ENCODE measurements at regions not wholly inside any gene's neighbourhood (a gene's known extent, or its start where the extent isn't known, plus 50 kb on each side); places are given as distances from the start of the nearest gene placed in this dataset.

DNA sequence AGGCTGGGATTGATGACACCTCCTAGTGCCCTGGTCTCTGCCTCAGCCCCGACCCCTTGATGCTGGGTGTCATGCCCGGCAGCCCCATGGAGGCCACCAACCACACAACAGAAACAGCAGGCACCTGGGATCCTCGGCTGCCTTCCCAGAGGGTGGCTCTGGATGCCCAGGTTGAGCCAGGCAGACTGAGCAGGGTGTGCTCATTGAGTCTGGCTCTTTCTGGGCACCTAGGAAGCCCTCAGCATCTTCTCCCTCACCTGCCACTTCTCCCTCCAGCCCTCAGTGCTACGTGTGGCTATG, 484.5 kb upstream of the MGMT start:
- Mint-ChIP-seq H3K4me1 (no peaks in the 10 kb centered on the region), H3K36me3 (ENCODE audit: low read depth) (no peaks in the 10 kb centered on the region), H3K4me3 (no peak overlapping the region), H3K27me3 (no peaks in the 10 kb centered on the region), H3K27ac (no peak overlapping the region), H3K9me3 (no peaks in the 10 kb centered on the region)
- DNase-seq (no peak), ATAC-seq (ENCODE audit: low read depth) (no peak)
- intact Hi-C loops (cut with micrococcal nuclease): no loop called here
- POLR2A ChIA-PET: no interaction called here
- TF ChIP-seq, protein P1, sequence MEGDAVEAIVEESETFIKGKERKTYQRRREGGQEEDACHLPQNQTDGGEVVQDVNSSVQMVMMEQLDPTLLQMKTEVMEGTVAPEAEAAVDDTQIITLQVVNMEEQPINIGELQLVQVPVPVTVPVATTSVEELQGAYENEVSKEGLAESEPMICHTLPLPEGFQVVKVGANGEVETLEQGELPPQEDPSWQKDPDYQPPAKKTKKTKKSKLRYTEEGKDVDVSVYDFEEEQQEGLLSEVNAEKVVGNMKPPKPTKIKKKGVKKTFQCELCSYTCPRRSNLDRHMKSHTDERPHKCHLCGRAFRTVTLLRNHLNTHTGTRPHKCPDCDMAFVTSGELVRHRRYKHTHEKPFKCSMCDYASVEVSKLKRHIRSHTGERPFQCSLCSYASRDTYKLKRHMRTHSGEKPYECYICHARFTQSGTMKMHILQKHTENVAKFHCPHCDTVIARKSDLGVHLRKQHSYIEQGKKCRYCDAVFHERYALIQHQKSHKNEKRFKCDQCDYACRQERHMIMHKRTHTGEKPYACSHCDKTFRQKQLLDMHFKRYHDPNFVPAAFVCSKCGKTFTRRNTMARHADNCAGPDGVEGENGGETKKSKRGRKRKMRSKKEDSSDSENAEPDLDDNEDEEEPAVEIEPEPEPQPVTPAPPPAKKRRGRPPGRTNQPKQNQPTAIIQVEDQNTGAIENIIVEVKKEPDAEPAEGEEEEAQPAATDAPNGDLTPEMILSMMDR (IDR thresholded peaks at IDR 0.05): no peak
- CTCF ChIA-PET: no interaction called here

DNA sequence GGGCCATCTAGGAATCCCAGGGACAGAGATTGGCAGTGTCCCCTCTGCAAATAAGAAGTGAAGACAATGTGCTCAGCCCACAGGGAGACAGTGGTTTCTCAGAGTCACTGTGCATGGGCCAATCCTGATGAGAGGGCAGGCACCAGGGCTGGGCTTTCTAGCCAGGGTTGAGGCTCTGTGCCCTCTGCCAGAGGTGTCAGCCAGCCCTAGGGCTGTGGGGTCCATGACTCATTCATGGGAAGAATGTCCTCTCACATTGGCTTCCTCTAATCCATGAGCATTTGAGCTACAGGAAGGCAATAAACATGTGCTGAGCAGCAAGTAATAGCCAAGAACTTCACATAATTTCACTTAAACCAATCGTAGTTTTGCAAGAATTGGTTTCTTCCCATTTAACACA, 482.0 kb upstream of the MGMT start:
- ChIA-PET CTCF (no interaction called here), POLR2A (no interaction called here)
- intact Hi-C loops (cut with micrococcal nuclease): no loop called here
- Mint-ChIP-seq H3K27me3 (no peaks in the 10 kb centered on the region), H3K4me3 (no peak overlapping the region), H3K9me3 (no peaks in the 10 kb centered on the region), H3K27ac (no peak overlapping the region), H3K4me1 (no peaks in the 10 kb centered on the region), H3K36me3 (ENCODE audit: low read depth) (no peaks in the 10 kb centered on the region)
- TF ChIP-seq, protein P1 (IDR thresholded peaks at IDR 0.05): no peak
- no peak for ATAC-seq (ENCODE audit: low read depth)
- DNase-seq: no peak

DNA sequence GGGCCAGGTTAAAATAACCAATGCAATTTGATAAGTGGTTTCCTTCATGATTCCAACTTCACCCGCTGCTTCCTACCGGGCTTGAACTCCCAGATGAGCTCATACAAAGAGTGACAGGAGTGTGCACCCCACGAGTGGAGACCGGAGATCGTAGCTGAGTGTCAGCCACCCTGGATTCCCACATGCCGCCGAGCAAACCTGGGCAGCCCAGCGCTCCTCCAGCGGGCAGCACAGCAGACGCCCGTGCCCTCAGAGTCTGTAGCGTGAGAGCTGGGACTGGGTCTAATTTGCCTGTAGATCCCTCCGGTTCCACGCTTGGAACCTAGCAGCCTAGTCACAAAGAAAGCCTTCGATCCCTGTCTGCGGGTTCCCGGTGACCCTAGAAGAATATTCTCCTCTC, 476.1 kb upstream of the MGMT start:
- DNase-seq (no peak), ATAC-seq (ENCODE audit: low read depth) (no peak)
- TF ChIP-seq, protein P1 (IDR thresholded peaks at IDR 0.05): no peak
- H3K27me3 Mint-ChIP-seq: no peaks in the 10 kb centered on the region
- H3K36me3 Mint-ChIP-seq (ENCODE audit: low read depth): no peaks in the 10 kb centered on the region
- no peak overlapping the region for H3K4me3 Mint-ChIP-seq
- no peak overlapping the region for H3K27ac Mint-ChIP-seq
- H3K9me3 Mint-ChIP-seq: no peaks in the 10 kb centered on the region
- intact Hi-C loops (cut with micrococcal nuclease): no loop called here
- CTCF ChIA-PET: no interaction called here
- no peaks in the 10 kb centered on the region for H3K4me1 Mint-ChIP-seq
- POLR2A ChIA-PET: no interaction called here

DNA sequence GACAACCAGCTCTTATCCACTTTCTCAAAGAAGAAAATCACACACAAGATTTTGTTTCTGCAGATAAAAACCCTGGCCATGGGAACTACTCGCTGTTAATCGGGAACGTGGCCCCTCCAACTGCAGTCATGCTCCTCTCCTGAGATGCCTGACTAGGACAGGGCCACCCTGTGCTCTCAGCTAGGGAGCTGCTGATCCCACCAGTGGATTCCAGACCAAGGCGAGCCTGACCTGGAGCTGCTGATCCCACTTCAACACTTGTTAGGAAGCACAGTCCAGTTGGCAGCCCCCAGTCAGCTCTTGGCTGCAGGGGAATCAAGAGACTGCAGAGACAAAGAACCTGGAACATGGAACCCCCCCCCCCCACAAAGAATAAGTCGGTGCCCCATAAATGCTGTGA, 474.3 kb upstream of the MGMT start:
- TF ChIP-seq, protein P1 (IDR thresholded peaks at IDR 0.05): no peak
- intact Hi-C loops (cut with micrococcal nuclease): no loop called here
- H3K36me3 Mint-ChIP-seq (ENCODE audit: low read depth): no peaks in the 10 kb centered on the region
- H3K4me3 Mint-ChIP-seq: no peak overlapping the region
- DNase-seq (no peak), ATAC-seq (ENCODE audit: low read depth) (no peak)
- ChIA-PET POLR2A (interaction anchor here (0.7 kb wide), 1 partner anchor 1009 kb away, joined by 6 read pairs; no protein-coding TSS in a partner anchor), CTCF (no interaction called here)
- no peaks in the 10 kb centered on the region for H3K4me1 Mint-ChIP-seq
- H3K27me3 Mint-ChIP-seq: no peaks in the 10 kb centered on the region
- H3K9me3 Mint-ChIP-seq: no peaks in the 10 kb centered on the region
- no peak overlapping the region for H3K27ac Mint-ChIP-seq

DNA sequence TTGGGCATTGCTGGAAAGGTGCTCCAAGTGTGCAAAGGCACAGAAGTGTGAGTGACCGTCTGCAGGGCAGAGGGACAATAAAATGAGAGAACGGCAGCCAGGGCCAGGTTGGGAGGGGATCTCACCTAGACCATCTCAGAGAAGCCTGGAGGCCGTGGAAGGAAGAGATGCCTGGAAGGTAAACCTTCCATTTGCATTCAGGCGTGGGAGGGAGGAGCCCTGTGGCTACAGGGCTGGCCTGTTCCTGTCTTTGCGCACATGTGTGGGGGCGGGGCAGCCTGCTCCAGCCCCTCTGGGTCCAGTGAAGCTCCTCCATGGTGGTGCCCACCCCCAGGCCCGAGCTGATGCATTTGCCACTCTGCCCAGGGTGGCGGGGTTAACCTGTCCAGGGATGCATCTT, 473.6 kb upstream of the MGMT start:
- Mint-ChIP-seq H3K4me3 (no peak overlapping the region), H3K27ac (no peak overlapping the region), H3K4me1 (no peaks in the 10 kb centered on the region), H3K27me3 (no peaks in the 10 kb centered on the region), H3K36me3 (ENCODE audit: low read depth) (no peaks in the 10 kb centered on the region), H3K9me3 (no peaks in the 10 kb centered on the region)
- TF ChIP-seq, protein P1 (IDR thresholded peaks at IDR 0.05): no peak
- DNase-seq (no peak), ATAC-seq (ENCODE audit: low read depth) (no peak)
- CTCF ChIA-PET: no interaction called here
- intact Hi-C loops (cut with micrococcal nuclease): no loop called here
- POLR2A ChIA-PET: interaction anchor here (0.7 kb wide), 1 partner anchor 1008 kb away, joined by 6 read pairs; no protein-coding TSS in a partner anchor
